HL-60 (cell line): ENCODE measurements at regions not wholly inside any gene's neighbourhood (a gene's known extent, or its start where the extent isn't known, plus 50 kb on each side); places are given as distances from the start of the nearest gene placed in this dataset.

Experiments used
- DNase-seq, 2 experiments: peaks; one replicate each; pipeline ENCODE4 v3.0.0-alpha.2; 2010 to 2020; ENCODE audit warnings: low read depth in 1 of 2, low spot score in 1 of 2
- H3K27ac ChIP-seq: fragments of 250-450 bp; sonication (Bioruptor Pico); replicated peaks from 2 replicates; pipeline ENCODE4 v1.5.1; 2020; ENCODE audit warnings: mild to moderate bottlenecking, moderate library complexity
- H3K27me3 ChIP-seq: fragments of 250-450 bp; sonication (Bioruptor Pico); 2 replicates; pipeline ENCODE4 v1.5.1; 2021; ENCODE audit warnings: mild to moderate bottlenecking, moderate library complexity; ENCODE audit not compliant: insufficient read depth, poor library complexity, severe bottlenecking
- H3K4me3 ChIP-seq: replicated peaks from 2 replicates; pipeline ENCODE4 v1.5.1; 2011; ENCODE audit warnings: mild to moderate bottlenecking, control low read depth, low read length; ENCODE audit not compliant: insufficient read depth
- GABPA ChIP-seq: IDR thresholded peaks from 2 replicates; pipeline ENCODE4 v1.6.1; 2012; ENCODE audit warnings: low read depth
- POLR2AphosphoS5 ChIP-seq: IDR thresholded peaks from 2 replicates; pipeline ENCODE4 v1.6.1; 2012; ENCODE audit warnings: low read depth
- SPI1 ChIP-seq: IDR thresholded peaks from 2 replicates; pipeline ENCODE4 v1.6.1; 2012; ENCODE audit warnings: low read depth, mild to moderate bottlenecking, borderline replicate concordance
- TF ChIP-seq, protein P1 (sequence below): IDR thresholded peaks from 2 replicates; pipeline ENCODE4 v1.6.1; 2012; ENCODE audit warnings: low read depth; ENCODE audit not compliant: insufficient replicate concordance
- TF ChIP-seq, protein P2 (sequence below): IDR thresholded peaks from one replicate; pipeline ENCODE4 v1.5.1; 2011; ENCODE audit warnings: low read length, control low read depth, inconsistent platforms; ENCODE audit not compliant: insufficient read depth

DNA sequence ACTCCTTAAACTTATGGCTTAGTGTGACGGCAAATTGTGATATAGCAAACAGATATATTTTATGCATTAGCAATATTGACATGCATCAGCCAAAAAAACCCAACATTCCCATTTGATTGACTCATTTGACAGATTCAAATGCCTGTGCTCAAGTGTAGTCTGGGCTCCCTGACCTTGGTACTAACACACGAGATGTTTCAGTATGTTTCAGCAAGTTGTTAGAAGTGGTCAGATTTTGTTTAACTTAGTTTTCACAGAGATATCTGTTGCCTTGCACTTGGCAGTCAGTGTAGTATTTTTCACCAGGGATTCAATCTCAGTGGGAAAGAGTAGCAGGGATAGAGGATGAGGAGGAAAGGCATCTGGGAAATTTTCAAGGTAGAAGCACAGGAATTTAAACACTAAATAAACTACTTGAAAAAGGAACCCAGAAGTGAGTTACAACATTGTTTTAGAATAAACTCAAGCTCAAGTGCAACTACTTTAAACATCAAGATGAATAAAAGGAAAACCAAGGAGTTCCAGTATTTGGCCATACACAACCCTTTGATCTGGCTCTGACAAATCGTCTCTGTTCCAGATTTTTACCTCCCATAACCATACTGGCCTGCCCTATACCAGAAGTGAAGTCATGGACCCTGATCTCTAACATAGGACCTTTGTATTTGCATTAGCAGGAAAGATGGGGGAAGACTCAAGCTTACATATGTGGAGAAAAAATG is 56.5 kb upstream of the BLID start:
- H3K27ac ChIP-seq = no peak overlapping the region
- no peak for DNase-seq
- TF ChIP-seq, protein P1, sequence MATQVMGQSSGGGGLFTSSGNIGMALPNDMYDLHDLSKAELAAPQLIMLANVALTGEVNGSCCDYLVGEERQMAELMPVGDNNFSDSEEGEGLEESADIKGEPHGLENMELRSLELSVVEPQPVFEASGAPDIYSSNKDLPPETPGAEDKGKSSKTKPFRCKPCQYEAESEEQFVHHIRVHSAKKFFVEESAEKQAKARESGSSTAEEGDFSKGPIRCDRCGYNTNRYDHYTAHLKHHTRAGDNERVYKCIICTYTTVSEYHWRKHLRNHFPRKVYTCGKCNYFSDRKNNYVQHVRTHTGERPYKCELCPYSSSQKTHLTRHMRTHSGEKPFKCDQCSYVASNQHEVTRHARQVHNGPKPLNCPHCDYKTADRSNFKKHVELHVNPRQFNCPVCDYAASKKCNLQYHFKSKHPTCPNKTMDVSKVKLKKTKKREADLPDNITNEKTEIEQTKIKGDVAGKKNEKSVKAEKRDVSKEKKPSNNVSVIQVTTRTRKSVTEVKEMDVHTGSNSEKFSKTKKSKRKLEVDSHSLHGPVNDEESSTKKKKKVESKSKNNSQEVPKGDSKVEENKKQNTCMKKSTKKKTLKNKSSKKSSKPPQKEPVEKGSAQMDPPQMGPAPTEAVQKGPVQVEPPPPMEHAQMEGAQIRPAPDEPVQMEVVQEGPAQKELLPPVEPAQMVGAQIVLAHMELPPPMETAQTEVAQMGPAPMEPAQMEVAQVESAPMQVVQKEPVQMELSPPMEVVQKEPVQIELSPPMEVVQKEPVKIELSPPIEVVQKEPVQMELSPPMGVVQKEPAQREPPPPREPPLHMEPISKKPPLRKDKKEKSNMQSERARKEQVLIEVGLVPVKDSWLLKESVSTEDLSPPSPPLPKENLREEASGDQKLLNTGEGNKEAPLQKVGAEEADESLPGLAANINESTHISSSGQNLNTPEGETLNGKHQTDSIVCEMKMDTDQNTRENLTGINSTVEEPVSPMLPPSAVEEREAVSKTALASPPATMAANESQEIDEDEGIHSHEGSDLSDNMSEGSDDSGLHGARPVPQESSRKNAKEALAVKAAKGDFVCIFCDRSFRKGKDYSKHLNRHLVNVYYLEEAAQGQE = no peak
- TF ChIP-seq, protein P2, sequence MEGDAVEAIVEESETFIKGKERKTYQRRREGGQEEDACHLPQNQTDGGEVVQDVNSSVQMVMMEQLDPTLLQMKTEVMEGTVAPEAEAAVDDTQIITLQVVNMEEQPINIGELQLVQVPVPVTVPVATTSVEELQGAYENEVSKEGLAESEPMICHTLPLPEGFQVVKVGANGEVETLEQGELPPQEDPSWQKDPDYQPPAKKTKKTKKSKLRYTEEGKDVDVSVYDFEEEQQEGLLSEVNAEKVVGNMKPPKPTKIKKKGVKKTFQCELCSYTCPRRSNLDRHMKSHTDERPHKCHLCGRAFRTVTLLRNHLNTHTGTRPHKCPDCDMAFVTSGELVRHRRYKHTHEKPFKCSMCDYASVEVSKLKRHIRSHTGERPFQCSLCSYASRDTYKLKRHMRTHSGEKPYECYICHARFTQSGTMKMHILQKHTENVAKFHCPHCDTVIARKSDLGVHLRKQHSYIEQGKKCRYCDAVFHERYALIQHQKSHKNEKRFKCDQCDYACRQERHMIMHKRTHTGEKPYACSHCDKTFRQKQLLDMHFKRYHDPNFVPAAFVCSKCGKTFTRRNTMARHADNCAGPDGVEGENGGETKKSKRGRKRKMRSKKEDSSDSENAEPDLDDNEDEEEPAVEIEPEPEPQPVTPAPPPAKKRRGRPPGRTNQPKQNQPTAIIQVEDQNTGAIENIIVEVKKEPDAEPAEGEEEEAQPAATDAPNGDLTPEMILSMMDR = no peak
- TF ChIP-seq POLR2AphosphoS5 = no peak
- no peak for TF ChIP-seq GABPA
- TF ChIP-seq SPI1 = no peak

GRCh38 chr11:122170815-122171475 is 54.9 kb upstream of the BLID start:
- no peak for TF ChIP-seq GABPA
- TF ChIP-seq, protein P1 = no peak
- TF ChIP-seq, protein P2 = no peak
- no peak for TF ChIP-seq POLR2AphosphoS5
- TF ChIP-seq SPI1 = no peak
- H3K27ac ChIP-seq = no peak overlapping the region
- H3K27me3 ChIP-seq = no peaks in the 10 kb centered on the region
- DNase-seq = no peak
- no peak overlapping the region for H3K4me3 ChIP-seq

More for the DNA sequence above, 56.5 kb upstream of the BLID start:
- H3K4me3 ChIP-seq = no peak overlapping the region
- H3K27me3 ChIP-seq = no peaks in the 10 kb centered on the region

DNA sequence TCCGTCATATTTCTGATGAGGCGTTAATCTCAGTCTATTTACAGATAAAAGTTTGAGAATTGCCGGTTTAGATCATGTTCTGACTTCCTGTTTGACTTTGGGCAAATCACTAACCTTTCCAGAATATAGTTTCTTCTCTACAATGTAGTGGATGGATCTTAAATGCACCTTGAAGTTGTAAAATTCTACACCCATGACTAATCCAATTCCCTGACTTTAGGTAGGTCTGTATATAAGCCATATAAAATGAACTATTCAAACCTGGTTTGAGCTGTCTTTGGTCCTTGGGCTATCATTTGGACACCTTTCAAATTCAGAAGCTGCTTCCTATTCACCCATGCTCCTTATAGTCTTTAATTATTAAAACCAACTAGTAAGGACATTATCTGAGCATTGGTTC is 52.2 kb upstream of the BLID start:
- DNase-seq = no peak
- no peaks in the 10 kb centered on the region for H3K27me3 ChIP-seq
- TF ChIP-seq, protein P1 = no peak
- TF ChIP-seq, protein P2 = no peak
- TF ChIP-seq GABPA = no peak
- TF ChIP-seq SPI1 = no peak
- no peak for TF ChIP-seq POLR2AphosphoS5
- no peak overlapping the region for H3K27ac ChIP-seq
- no peak overlapping the region for H3K4me3 ChIP-seq
